ENCODE measurements at regions not wholly inside any gene's neighbourhood (a gene's known extent, or its start where the extent isn't known, plus 50 kb on each side); places are given as distances from the start of the nearest gene placed in this dataset.

GRCh38 chr6:164195278-164195941, 780.9 kb downstream of the QKI start:
- Histone ChIP-seq H3K4me3 (ENCODE audit: low read length) (no peak overlapping the region), H3K36me3 (ENCODE audit: insufficient read depth, low read length) (no peaks in the 10 kb centered on the region), H3K4me1 (ENCODE audit: insufficient read depth, low read length) (no peaks in the 10 kb centered on the region), H3K27ac (ENCODE audit: low read depth, low read length) (no peak overlapping the region), H3K27me3 (ENCODE audit: insufficient read depth, low read length, poor library complexity, severe bottlenecking) (no peaks in the 10 kb centered on the region), H3K9me3 (ENCODE audit: low read length) (no peaks in the 10 kb centered on the region)
- Mint-ChIP-seq H3K9me3 (peaks cover 0 to 2% (median 0%) of the 10 kb centered on the region in 5 donors), H3K27me3 (no peaks in the 10 kb centered on the region), H3K27ac (no peak overlapping the region), H3K4me1 (no peaks in the 10 kb centered on the region), H3K4me3 (no peak overlapping the region), H3K36me3 (no peaks in the 10 kb centered on the region)
- DNase-seq: no peak
- ChIA-PET POLR2A (no interaction called here), CTCF (no interaction called here)

DNA sequence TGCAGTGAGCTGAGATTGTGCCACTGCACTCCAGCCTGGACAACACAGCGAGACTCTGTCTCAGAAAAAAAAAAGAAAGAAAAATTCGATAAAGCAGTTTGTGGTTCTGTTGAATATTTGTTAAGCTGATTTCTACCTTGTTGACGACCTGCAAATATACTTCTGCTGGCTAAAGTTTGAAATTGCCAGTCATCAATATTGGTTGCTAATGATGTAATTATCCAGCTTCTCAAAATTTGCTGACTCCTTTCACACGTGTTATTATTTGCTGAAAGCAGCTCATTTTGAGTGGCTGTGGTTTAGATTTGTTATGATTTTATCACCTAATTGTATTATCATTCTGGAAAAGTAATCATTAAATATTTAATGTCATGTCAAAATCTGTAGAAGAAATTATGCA, 774.3 kb downstream of the QKI start:
- ChIA-PET POLR2A (no interaction called here), CTCF (interaction anchor here (1.7 kb wide), 1 partner anchor 17 kb away, joined by 3 read pairs; no protein-coding TSS in a partner anchor)
- Mint-ChIP-seq H3K4me1 (no peaks in the 10 kb centered on the region), H3K27ac (no peak overlapping the region), H3K4me3 (no peak overlapping the region), H3K27me3 (no peaks in the 10 kb centered on the region), H3K9me3 (no peaks in the 10 kb centered on the region), H3K36me3 (no peaks in the 10 kb centered on the region)
- no peaks in the 10 kb centered on the region for H3K36me3 ChIP-seq (ENCODE audit: insufficient read depth, low read length)
- H3K9me3 ChIP-seq (ENCODE audit: low read length): no peaks in the 10 kb centered on the region
- DNase-seq: no peak
- no peaks in the 10 kb centered on the region for H3K4me1 ChIP-seq (ENCODE audit: insufficient read depth, low read length)
- H3K4me3 ChIP-seq (ENCODE audit: low read length): no peak overlapping the region
- H3K27me3 ChIP-seq (ENCODE audit: insufficient read depth, low read length, poor library complexity, severe bottlenecking): no peaks in the 10 kb centered on the region
- H3K27ac ChIP-seq (ENCODE audit: low read depth, low read length): no peak overlapping the region

DNA sequence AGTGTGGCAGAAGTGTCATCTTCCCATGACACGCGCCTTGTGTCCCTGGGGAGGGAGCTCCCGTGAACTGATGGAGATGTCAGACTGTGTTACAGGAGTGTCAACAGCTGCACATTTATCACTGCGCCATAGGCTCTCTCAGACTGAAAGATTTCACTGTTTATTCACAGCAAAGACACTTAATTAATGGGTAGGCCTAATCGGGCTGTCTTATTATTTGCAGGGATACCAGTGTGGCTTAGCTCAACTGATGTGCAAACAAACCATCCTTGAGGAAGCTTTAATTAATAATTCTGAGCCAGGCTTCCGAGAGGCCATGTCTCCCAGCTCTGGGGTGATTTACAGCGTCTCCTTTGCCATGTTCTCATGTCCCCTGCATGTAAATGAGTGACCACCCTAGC, 771.0 kb downstream of the QKI start:
- H3K36me3 ChIP-seq (ENCODE audit: insufficient read depth, low read length): no peaks in the 10 kb centered on the region
- no peak overlapping the region for H3K27ac ChIP-seq (ENCODE audit: low read depth, low read length)
- H3K4me3 Mint-ChIP-seq: no peak overlapping the region
- no peaks in the 10 kb centered on the region for H3K36me3 Mint-ChIP-seq
- no peaks in the 10 kb centered on the region for H3K4me1 Mint-ChIP-seq
- no peak overlapping the region for H3K4me3 ChIP-seq (ENCODE audit: low read length)
- POLR2A ChIA-PET: no interaction called here
- no peaks in the 10 kb centered on the region for H3K27me3 ChIP-seq (ENCODE audit: insufficient read depth, low read length, poor library complexity, severe bottlenecking)
- CTCF ChIA-PET: no interaction called here
- H3K4me1 ChIP-seq (ENCODE audit: insufficient read depth, low read length): no peaks in the 10 kb centered on the region
- peaks cover 0 to 5% (median 0%) of the 10 kb centered on the region in 5 donors for H3K9me3 Mint-ChIP-seq
- no peaks in the 10 kb centered on the region for H3K9me3 ChIP-seq (ENCODE audit: low read length)
- no peak overlapping the region for H3K27ac Mint-ChIP-seq
- DNase-seq: no peak
- no peaks in the 10 kb centered on the region for H3K27me3 Mint-ChIP-seq

GRCh38 chr6:164184410-164184809, 769.9 kb downstream of the QKI start:
- Mint-ChIP-seq H3K9me3 (peaks cover 0 to 5% (median 0%) of the 10 kb centered on the region in 5 donors), H3K4me1 (no peaks in the 10 kb centered on the region), H3K4me3 (no peak overlapping the region), H3K27me3 (no peaks in the 10 kb centered on the region), H3K27ac (no peak overlapping the region), H3K36me3 (no peaks in the 10 kb centered on the region)
- ChIA-PET CTCF (no interaction called here), POLR2A (no interaction called here)
- no peak overlapping the region for H3K4me3 ChIP-seq (ENCODE audit: low read length)
- no peaks in the 10 kb centered on the region for H3K4me1 ChIP-seq (ENCODE audit: insufficient read depth, low read length)
- no peaks in the 10 kb centered on the region for H3K36me3 ChIP-seq (ENCODE audit: insufficient read depth, low read length)
- H3K27ac ChIP-seq (ENCODE audit: low read depth, low read length): no peak overlapping the region
- no peak for DNase-seq
- no peaks in the 10 kb centered on the region for H3K27me3 ChIP-seq (ENCODE audit: insufficient read depth, low read length, poor library complexity, severe bottlenecking)
- H3K9me3 ChIP-seq (ENCODE audit: low read length): no peaks in the 10 kb centered on the region

- no peak overlapping the region for H3K27ac Mint-ChIP-seq
- H3K4me3 ChIP-seq (ENCODE audit: low read length): no peak overlapping the region
- H3K36me3 ChIP-seq (ENCODE audit: insufficient read depth, low read length): no peaks in the 10 kb centered on the region
- DNase-seq: no peak
- POLR2A ChIA-PET: no interaction called here
- CTCF ChIA-PET: no interaction called here
- H3K27me3 Mint-ChIP-seq: no peaks in the 10 kb centered on the region
- H3K4me1 ChIP-seq (ENCODE audit: insufficient read depth, low read length): no peaks in the 10 kb centered on the region
- no peak overlapping the region for H3K4me3 Mint-ChIP-seq
- no peaks in the 10 kb centered on the region for H3K27me3 ChIP-seq (ENCODE audit: insufficient read depth, low read length, poor library complexity, severe bottlenecking)
- H3K27ac ChIP-seq (ENCODE audit: low read depth, low read length): no peak overlapping the region
- no peaks in the 10 kb centered on the region for H3K36me3 Mint-ChIP-seq
- peaks cover 0 to 5% (median 0%) of the 10 kb centered on the region in 5 donors for H3K9me3 Mint-ChIP-seq
- H3K9me3 ChIP-seq (ENCODE audit: low read length): no peaks in the 10 kb centered on the region
- H3K4me1 Mint-ChIP-seq: no peaks in the 10 kb centered on the region
These were observed 769.1 kb downstream of the QKI start for GRCh38 chr6:164183556-164184123.

DNA sequence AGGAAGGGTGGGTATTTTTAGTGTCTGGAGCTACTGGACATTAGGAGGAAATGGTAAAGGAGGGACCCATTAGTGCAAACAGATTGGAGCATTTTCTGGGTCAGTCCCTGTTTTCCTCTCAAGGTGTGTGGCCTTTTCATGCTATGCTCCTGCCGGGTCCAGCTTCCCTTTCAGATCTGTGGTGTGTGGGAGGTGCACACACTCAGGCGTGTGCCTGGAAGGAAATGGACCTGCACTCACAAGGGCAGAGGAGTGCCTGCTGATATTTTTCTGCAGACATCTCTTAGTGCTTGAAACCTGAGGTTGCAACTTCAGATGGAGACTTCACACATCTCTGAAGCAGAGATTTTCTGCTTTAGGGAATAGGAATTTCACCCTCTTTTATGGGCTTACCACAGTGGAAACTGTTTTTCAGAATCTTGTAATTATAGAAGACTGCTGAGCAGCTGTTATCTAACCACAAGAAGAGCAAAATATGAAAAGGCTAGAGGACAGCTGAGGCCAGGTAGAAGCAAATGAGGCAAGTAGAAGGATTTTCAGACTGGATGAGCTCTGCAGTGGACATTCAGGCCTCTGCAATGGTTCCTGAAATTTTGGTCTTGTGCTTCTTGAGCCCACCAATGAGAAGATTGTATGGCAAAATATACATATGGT, 764.3 kb downstream of the QKI start:
- ChIA-PET CTCF (no interaction called here), POLR2A (no interaction called here)
- no peak overlapping the region for H3K27ac ChIP-seq (ENCODE audit: low read depth, low read length)
- H3K27me3 ChIP-seq (ENCODE audit: insufficient read depth, low read length, poor library complexity, severe bottlenecking): no peaks in the 10 kb centered on the region
- Mint-ChIP-seq H3K36me3 (no peaks in the 10 kb centered on the region), H3K27me3 (peaks cover 0 to 7% of the 10 kb centered on the region in 2 donors), H3K4me3 (no peak overlapping the region), H3K9me3 (peaks cover 0 to 5% (median 0%) of the 10 kb centered on the region in 5 donors), H3K27ac (no peak overlapping the region), H3K4me1 (no peaks in the 10 kb centered on the region)
- no peaks in the 10 kb centered on the region for H3K36me3 ChIP-seq (ENCODE audit: insufficient read depth, low read length)
- DNase-seq: no peak
- H3K4me1 ChIP-seq (ENCODE audit: insufficient read depth, low read length): no peaks in the 10 kb centered on the region
- H3K9me3 ChIP-seq (ENCODE audit: low read length): no peaks in the 10 kb centered on the region
- H3K4me3 ChIP-seq (ENCODE audit: low read length): no peak overlapping the region

GRCh38 chr6:164169355-164169754, 754.8 kb downstream of the QKI start:
- Histone ChIP-seq H3K9me3 (ENCODE audit: low read length) (no peaks in the 10 kb centered on the region), H3K27me3 (ENCODE audit: insufficient read depth, low read length, poor library complexity, severe bottlenecking) (no peaks in the 10 kb centered on the region), H3K36me3 (ENCODE audit: insufficient read depth, low read length) (no peaks in the 10 kb centered on the region), H3K4me1 (ENCODE audit: insufficient read depth, low read length) (no peaks in the 10 kb centered on the region), H3K27ac (ENCODE audit: low read depth, low read length) (no peak overlapping the region), H3K4me3 (ENCODE audit: low read length) (no peak overlapping the region)
- CTCF ChIA-PET: no interaction called here
- H3K9me3 Mint-ChIP-seq: peaks cover 0 to 5% (median 0%) of the 10 kb centered on the region in 5 donors
- no peaks in the 10 kb centered on the region for H3K36me3 Mint-ChIP-seq
- no peak overlapping the region for H3K4me3 Mint-ChIP-seq
- DNase-seq: no peak
- no peak overlapping the region for H3K27ac Mint-ChIP-seq
- H3K27me3 Mint-ChIP-seq: peaks cover 0 to 1% of the 10 kb centered on the region in 2 donors
- no peaks in the 10 kb centered on the region for H3K4me1 Mint-ChIP-seq
- POLR2A ChIA-PET: no interaction called here

DNA sequence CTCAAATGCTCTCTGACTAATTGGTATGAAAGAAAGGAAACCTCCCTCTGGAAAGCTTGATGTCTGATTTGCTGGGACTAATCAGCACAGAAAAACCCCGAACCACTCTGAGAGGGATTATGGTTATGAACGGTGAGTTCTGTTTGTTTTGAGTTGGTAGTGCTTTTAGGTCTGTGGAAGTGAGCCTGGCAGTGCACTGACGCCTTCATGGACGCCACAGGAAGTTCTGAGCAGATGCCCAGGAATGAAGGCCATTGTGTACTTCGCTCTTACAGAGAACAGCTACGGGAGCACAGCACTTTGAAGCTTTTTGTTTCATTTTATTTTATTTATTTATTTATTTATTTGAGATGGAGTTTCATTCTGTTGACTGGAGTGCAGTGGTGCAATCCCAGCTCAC, 754.1 kb downstream of the QKI start:
- Mint-ChIP-seq H3K27me3 (no peaks in the 10 kb centered on the region), H3K36me3 (no peaks in the 10 kb centered on the region), H3K9me3 (peaks cover 0 to 5% (median 0%) of the 10 kb centered on the region in 5 donors), H3K27ac (no peak overlapping the region), H3K4me3 (no peak overlapping the region), H3K4me1 (no peaks in the 10 kb centered on the region)
- Histone ChIP-seq H3K27me3 (ENCODE audit: insufficient read depth, low read length, poor library complexity, severe bottlenecking) (no peaks in the 10 kb centered on the region), H3K4me3 (ENCODE audit: low read length) (no peak overlapping the region), H3K4me1 (ENCODE audit: insufficient read depth, low read length) (no peaks in the 10 kb centered on the region), H3K27ac (ENCODE audit: low read depth, low read length) (no peak overlapping the region), H3K36me3 (ENCODE audit: insufficient read depth, low read length) (no peaks in the 10 kb centered on the region), H3K9me3 (ENCODE audit: low read length) (no peaks in the 10 kb centered on the region)
- CTCF ChIA-PET: no interaction called here
- POLR2A ChIA-PET: no interaction called here
- DNase-seq: no peak
